HEK293 (cell line): ENCODE measurements at regions not wholly inside any gene's neighbourhood (a gene's known extent, or its start where the extent isn't known, plus 50 kb on each side); places are given as distances from the start of the nearest gene placed in this dataset.

Experiments
- CTCF ChIA-PET: fragments of 350-600 bp; formaldehyde crosslinking; extraction: SDS; loops from one replicate; lab custom pipeline; 2021; ENCODE audit warnings: antibody characterized with exemption; lab: Yijun Ruan, JAX
- POLR2A ChIA-PET: fragments of 300-600 bp; formaldehyde crosslinking; extraction: SDS; loops from one replicate; lab custom pipeline; 2020; ENCODE audit warnings: antibody characterized with exemption, inconsistent platforms; lab: Yijun Ruan, JAX
- H3K27ac ChIP-seq: fragments of 200-500 bp; sonication (Bioruptor generic); 2 replicates; pipeline ENCODE4 v1.5.1; 2014; ENCODE audit warnings: low read depth, low read length, control low read depth, inconsistent platforms; ENCODE audit errors: extremely low read depth
- H3K36me3 ChIP-seq, 2 experiments: fragments of 200-500 bp in 1 of 2; sonication (Bioruptor generic) in 1 of 2; 1 replicate in 1 of 2; 2 replicates in 1 of 2; pipeline ENCODE4 v1.5.1; 2014 to 2017; ENCODE audit warnings: inconsistent platforms in 2 of 2, low read length in 2 of 2; ENCODE audit not compliant: control insufficient read depth in 2 of 2, insufficient read depth in 1 of 2
- H3K4me1 ChIP-seq: fragments of 200-500 bp; sonication (Bioruptor generic); 2 replicates; pipeline ENCODE4 v1.5.1; 2014; ENCODE audit warnings: mild to moderate bottlenecking, low read length, inconsistent platforms; ENCODE audit not compliant: control insufficient read depth, insufficient read depth
- H3K4me3 ChIP-seq: 2 replicates; pipeline ENCODE4 v1.5.1; 2011; ENCODE audit warnings: low read depth, mild to moderate bottlenecking, control low read depth, low read length, moderate library complexity
- H3K9me3 ChIP-seq: fragments of 200-500 bp; sonication (Bioruptor generic); 2 replicates; pipeline ENCODE4 v1.5.1; 2014; ENCODE audit warnings: low read depth, low read length, inconsistent platforms; ENCODE audit not compliant: control insufficient read depth, insufficient read depth
- GFI1B ChIP-seq: fragments of 450-650 bp; formaldehyde crosslinking; IDR thresholded peaks from 2 replicates; pipeline ENCODE4 v1.5.1; 2016; ENCODE audit warnings: missing biosample characterization, missing genetic modification characterization
- HOXA7 ChIP-seq: sonication (generic); formaldehyde crosslinking; IDR thresholded peaks from 2 replicates; pipeline ENCODE4 v1.8.1; 2022; ENCODE audit warnings: missing genetic modification reagents, borderline replicate concordance
- KLF10 ChIP-seq: fragments of 450-650 bp; IDR thresholded peaks from 2 replicates; pipeline ENCODE4 v1.5.1; 2018; ENCODE audit warnings: missing biosample characterization, mild to moderate bottlenecking, missing genetic modification characterization
- SP2 ChIP-seq: fragments of 450-650 bp; formaldehyde crosslinking; IDR thresholded peaks from 2 replicates; pipeline ENCODE4 v1.5.1; 2016; ENCODE audit warnings: missing biosample characterization, missing genetic modification characterization
- ZFP69B ChIP-seq: fragments of 450-650 bp; formaldehyde crosslinking; IDR thresholded peaks from 2 replicates; pipeline ENCODE4 v1.5.1; 2016; ENCODE audit warnings: missing biosample characterization, missing genetic modification characterization
- ZNF184 ChIP-seq: fragments of 450-650 bp; IDR thresholded peaks from 2 replicates; pipeline ENCODE4 v1.5.1; 2018; ENCODE audit warnings: missing biosample characterization, mild to moderate bottlenecking, missing genetic modification characterization
- ZNF2 ChIP-seq: fragments of 450-650 bp; formaldehyde crosslinking; IDR thresholded peaks from 2 replicates; pipeline ENCODE4 v1.5.1; 2016; ENCODE audit warnings: missing biosample characterization, missing genetic modification characterization
- ZNF214 ChIP-seq: fragments of 450-650 bp; formaldehyde crosslinking; IDR thresholded peaks from 2 replicates; pipeline ENCODE4 v1.5.1; 2017; ENCODE audit warnings: missing biosample characterization, mild to moderate bottlenecking, missing genetic modification characterization, borderline replicate concordance
- ZNF341 ChIP-seq: fragments of 450-650 bp; formaldehyde crosslinking; IDR thresholded peaks from 2 replicates; pipeline ENCODE4; 2016; ENCODE audit warnings: low read depth, missing biosample characterization, missing genetic modification characterization
- ZNF350 ChIP-seq: fragments of 450-650 bp; formaldehyde crosslinking; IDR thresholded peaks from 2 replicates; pipeline ENCODE4 v1.5.0; 2017; ENCODE audit warnings: missing biosample characterization, mild to moderate bottlenecking, missing genetic modification characterization
- ZNF366 ChIP-seq: fragments of 450-650 bp; formaldehyde crosslinking; conservative IDR thresholded peaks from 2 replicates; pipeline ENCODE4 v1.5.1; 2016; ENCODE audit warnings: missing biosample characterization, missing genetic modification characterization
- ZNF37A ChIP-seq: fragments of 450-650 bp; IDR thresholded peaks from 2 replicates; pipeline ENCODE4 v1.5.1; 2018; ENCODE audit warnings: missing biosample characterization, missing genetic modification characterization
- ZNF707 ChIP-seq: fragments of 450-650 bp; formaldehyde crosslinking; IDR thresholded peaks from 2 replicates; pipeline ENCODE4 v1.5.1; 2016; ENCODE audit warnings: missing biosample characterization, missing genetic modification characterization
- ZNF843 ChIP-seq: fragments of 450-650 bp; formaldehyde crosslinking; IDR thresholded peaks from 2 replicates; pipeline ENCODE4 v1.5.1; 2016; ENCODE audit warnings: missing biosample characterization, missing genetic modification characterization
- TF ChIP-seq, protein P1 (sequence below): fragments of 450-650 bp; formaldehyde crosslinking; IDR thresholded peaks from 2 replicates; pipeline ENCODE4 v1.5.1; 2017; ENCODE audit warnings: missing biosample characterization, missing genetic modification characterization
- TF ChIP-seq, protein P2 (sequence below): fragments of 450-650 bp; formaldehyde crosslinking; IDR thresholded peaks from 2 replicates; pipeline ENCODE4 v1.5.0; 2017; ENCODE audit warnings: missing biosample characterization, missing genetic modification characterization, borderline replicate concordance
- TF ChIP-seq, protein P3 (sequence below): fragments of 450-650 bp; formaldehyde crosslinking; IDR thresholded peaks from 2 replicates; pipeline ENCODE4 v1.5.1; 2016; ENCODE audit warnings: missing biosample characterization, missing genetic modification characterization
- TF ChIP-seq, protein P4 (sequence below): fragments of 450-650 bp; formaldehyde crosslinking; IDR thresholded peaks from 2 replicates; pipeline ENCODE4 v1.5.1; 2016; ENCODE audit warnings: missing biosample characterization, missing genetic modification characterization
- TF ChIP-seq, protein P5 (sequence below): fragments of 450-650 bp; formaldehyde crosslinking; IDR thresholded peaks from 2 replicates; pipeline ENCODE4 v1.5.1; 2017; ENCODE audit warnings: missing biosample characterization, missing genetic modification characterization

DNA sequence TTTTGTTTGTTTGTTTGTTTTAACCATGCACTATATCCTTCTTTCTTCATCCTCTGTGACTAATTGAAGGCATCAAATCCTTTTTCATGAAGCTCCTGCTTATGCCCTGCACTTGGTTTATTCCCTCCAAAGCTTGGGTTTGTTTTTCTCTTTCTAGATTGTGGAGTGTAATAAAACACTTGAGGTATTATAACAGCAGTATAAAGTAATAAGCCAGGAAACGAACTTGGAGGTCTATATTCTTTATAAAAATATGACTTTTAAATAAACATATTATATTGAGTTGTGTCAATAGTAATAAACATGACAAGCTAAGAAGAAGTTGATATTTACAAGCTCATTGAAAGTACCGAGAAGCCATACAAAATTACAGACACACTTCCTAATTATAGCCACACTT is 659.4 kb downstream of the RFPL4B start:
- Histone ChIP-seq H3K4me3 (no peak overlapping the region), H3K27ac (no peak overlapping the region), H3K4me1 (no peaks in the 10 kb centered on the region), H3K9me3 (no peaks in the 10 kb centered on the region)
- ChIA-PET POLR2A (no interaction called here), CTCF (interaction anchor here (0.6 to 0.8 kb wide), 2 partner anchors 8 to 12 kb away, joined by 3 to 4 read pairs; no protein-coding TSS in a partner anchor)
- TF ChIP-seq, protein P1, sequence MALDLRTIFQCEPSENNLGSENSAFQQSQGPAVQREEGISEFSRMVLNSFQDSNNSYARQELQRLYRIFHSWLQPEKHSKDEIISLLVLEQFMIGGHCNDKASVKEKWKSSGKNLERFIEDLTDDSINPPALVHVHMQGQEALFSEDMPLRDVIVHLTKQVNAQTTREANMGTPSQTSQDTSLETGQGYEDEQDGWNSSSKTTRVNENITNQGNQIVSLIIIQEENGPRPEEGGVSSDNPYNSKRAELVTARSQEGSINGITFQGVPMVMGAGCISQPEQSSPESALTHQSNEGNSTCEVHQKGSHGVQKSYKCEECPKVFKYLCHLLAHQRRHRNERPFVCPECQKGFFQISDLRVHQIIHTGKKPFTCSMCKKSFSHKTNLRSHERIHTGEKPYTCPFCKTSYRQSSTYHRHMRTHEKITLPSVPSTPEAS = no peak
- TF ChIP-seq KLF10 = no peak
- no peak for TF ChIP-seq HOXA7 (CRISPR knock-in tag)
- no peak for TF ChIP-seq ZNF341 (tag by site-specific recombination)
- TF ChIP-seq ZNF366 (tag by site-specific recombination) = no peak
- TF ChIP-seq ZNF184 (tag by site-specific recombination) = no peak
- TF ChIP-seq ZFP69B (tag by site-specific recombination) = no peak
- no peak for TF ChIP-seq ZNF214 (tag by site-specific recombination)
- TF ChIP-seq, protein P2, sequence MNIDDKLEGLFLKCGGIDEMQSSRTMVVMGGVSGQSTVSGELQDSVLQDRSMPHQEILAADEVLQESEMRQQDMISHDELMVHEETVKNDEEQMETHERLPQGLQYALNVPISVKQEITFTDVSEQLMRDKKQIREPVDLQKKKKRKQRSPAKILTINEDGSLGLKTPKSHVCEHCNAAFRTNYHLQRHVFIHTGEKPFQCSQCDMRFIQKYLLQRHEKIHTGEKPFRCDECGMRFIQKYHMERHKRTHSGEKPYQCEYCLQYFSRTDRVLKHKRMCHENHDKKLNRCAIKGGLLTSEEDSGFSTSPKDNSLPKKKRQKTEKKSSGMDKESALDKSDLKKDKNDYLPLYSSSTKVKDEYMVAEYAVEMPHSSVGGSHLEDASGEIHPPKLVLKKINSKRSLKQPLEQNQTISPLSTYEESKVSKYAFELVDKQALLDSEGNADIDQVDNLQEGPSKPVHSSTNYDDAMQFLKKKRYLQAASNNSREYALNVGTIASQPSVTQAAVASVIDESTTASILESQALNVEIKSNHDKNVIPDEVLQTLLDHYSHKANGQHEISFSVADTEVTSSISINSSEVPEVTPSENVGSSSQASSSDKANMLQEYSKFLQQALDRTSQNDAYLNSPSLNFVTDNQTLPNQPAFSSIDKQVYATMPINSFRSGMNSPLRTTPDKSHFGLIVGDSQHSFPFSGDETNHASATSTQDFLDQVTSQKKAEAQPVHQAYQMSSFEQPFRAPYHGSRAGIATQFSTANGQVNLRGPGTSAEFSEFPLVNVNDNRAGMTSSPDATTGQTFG (tag by site-specific recombination) = no peak
- TF ChIP-seq, protein P3, sequence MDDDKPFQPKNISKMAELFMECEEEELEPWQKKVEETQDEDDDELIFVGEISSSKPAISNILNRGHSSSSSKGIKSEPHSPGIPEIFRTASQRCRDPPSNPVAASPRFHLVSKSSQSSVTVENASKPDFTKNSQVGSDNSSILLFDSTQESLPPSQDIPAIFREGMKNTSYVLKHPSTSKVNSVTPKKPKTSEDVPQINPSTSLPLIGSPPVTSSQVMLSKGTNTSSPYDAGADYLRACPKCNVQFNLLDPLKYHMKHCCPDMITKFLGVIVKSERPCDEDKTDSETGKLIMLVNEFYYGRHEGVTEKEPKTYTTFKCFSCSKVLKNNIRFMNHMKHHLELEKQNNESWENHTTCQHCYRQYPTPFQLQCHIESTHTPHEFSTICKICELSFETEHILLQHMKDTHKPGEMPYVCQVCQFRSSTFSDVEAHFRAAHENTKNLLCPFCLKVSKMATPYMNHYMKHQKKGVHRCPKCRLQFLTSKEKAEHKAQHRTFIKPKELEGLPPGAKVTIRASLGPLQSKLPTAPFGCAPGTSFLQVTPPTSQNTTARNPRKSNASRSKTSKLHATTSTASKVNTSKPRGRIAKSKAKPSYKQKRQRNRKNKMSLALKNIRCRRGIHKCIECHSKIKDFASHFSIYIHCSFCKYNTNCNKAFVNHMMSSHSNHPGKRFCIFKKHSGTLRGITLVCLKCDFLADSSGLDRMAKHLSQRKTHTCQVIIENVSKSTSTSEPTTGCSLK (tag by site-specific recombination) = no peak
- TF ChIP-seq ZNF350 (tag by site-specific recombination) = no peak
- TF ChIP-seq ZNF2 = no peak
- TF ChIP-seq ZNF707 (tag by site-specific recombination) = no peak
- TF ChIP-seq GFI1B (tag by site-specific recombination) = no peak
- TF ChIP-seq ZNF37A (tag by site-specific recombination) = no peak
- TF ChIP-seq SP2 (tag by site-specific recombination) = no peak
- TF ChIP-seq, protein P4, sequence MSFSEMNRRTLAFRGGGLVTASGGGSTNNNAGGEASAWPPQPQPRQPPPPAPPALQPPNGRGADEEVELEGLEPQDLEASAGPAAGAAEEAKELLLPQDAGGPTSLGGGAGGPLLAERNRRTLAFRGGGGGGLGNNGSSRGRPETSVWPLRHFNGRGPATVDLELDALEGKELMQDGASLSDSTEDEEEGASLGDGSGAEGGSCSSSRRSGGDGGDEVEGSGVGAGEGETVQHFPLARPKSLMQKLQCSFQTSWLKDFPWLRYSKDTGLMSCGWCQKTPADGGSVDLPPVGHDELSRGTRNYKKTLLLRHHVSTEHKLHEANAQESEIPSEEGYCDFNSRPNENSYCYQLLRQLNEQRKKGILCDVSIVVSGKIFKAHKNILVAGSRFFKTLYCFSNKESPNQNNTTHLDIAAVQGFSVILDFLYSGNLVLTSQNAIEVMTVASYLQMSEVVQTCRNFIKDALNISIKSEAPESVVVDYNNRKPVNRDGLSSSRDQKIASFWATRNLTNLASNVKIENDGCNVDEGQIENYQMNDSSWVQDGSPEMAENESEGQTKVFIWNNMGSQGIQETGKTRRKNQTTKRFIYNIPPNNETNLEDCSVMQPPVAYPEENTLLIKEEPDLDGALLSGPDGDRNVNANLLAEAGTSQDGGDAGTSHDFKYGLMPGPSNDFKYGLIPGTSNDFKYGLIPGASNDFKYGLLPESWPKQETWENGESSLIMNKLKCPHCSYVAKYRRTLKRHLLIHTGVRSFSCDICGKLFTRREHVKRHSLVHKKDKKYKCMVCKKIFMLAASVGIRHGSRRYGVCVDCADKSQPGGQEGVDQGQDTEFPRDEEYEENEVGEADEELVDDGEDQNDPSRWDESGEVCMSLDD (tag by site-specific recombination) = no peak
- no peak for TF ChIP-seq ZNF843 (tag by site-specific recombination)
- TF ChIP-seq, protein P5, sequence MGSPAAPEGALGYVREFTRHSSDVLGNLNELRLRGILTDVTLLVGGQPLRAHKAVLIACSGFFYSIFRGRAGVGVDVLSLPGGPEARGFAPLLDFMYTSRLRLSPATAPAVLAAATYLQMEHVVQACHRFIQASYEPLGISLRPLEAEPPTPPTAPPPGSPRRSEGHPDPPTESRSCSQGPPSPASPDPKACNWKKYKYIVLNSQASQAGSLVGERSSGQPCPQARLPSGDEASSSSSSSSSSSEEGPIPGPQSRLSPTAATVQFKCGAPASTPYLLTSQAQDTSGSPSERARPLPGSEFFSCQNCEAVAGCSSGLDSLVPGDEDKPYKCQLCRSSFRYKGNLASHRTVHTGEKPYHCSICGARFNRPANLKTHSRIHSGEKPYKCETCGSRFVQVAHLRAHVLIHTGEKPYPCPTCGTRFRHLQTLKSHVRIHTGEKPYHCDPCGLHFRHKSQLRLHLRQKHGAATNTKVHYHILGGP (tag by site-specific recombination) = no peak
- TF ChIP-seq, all 188 proteins: peak for 0
- H3K36me3 ChIP-seq = no peaks in the 10 kb centered on the region
